Suprapubic skin (tissue), 4 donors: ENCODE measurements at regions not wholly inside any gene's neighbourhood (a gene's known extent, or its start where the extent isn't known, plus 50 kb on each side); places are given as distances from the start of the nearest gene placed in this dataset.

Source experiments
- DNase-seq, 2 donors: peaks; one replicate each; pipeline ENCODE4 v3.0.0-alpha.2; 2019; ENCODE audit warnings: low spot score in 2 of 2
- H3K27ac ChIP-seq: fragments of 200-600 bp; sonication (generic); one replicate; pipeline ENCODE4 v1.5.1; 2019
- H3K27me3 ChIP-seq: fragments of 200-600 bp; sonication (generic); one replicate; pipeline ENCODE4 v1.5.1; 2019
- H3K36me3 ChIP-seq: fragments of 200-600 bp; sonication (generic); one replicate; pipeline ENCODE4 v1.5.1; 2019
- H3K4me1 ChIP-seq: fragments of 200-600 bp; sonication (generic); one replicate; pipeline ENCODE4 v1.5.1; 2019
- H3K4me3 ChIP-seq: fragments of 200-600 bp; sonication (generic); one replicate; pipeline ENCODE4 v1.5.1; 2019; ENCODE audit warnings: mild to moderate bottlenecking
- H3K9me3 ChIP-seq: fragments of 200-600 bp; sonication (generic); one replicate; pipeline ENCODE4 v1.5.1; 2019
- EP300 ChIP-seq: sonication (generic); formaldehyde crosslinking; IDR thresholded peaks from one replicate; pipeline ENCODE4 v1.6.1; 2017; ENCODE audit warnings: antibody characterized with exemption
- POLR2A ChIP-seq, 2 donors: fragments of 450-650 bp; IDR thresholded peaks; one replicate each; pipeline ENCODE4 v1.6.1; 2017; ENCODE audit warnings: antibody characterized with exemption in 2 of 2, mild to moderate bottlenecking in 2 of 2, moderate library complexity in 2 of 2
- POLR2AphosphoS5 ChIP-seq, 3 donors: sonication (generic); formaldehyde crosslinking; IDR thresholded peaks; one replicate each; pipeline ENCODE4 v1.6.1; 2017; ENCODE audit warnings: antibody characterized with exemption in 3 of 3
- WGBS: methylation state at CpG from one replicate; pipeline ENCODE4 v1.1.5; 2018; 5-methylcytosine and 5-hydroxymethylcytosine counted together
- TF ChIP-seq, protein P1 (sequence below), 2 donors: fragments of 200-600 bp in 1 of 2; fragments of 450-650 bp in 1 of 2; sonication (generic) in 1 of 2; IDR thresholded peaks; one replicate each; pipeline ENCODE4 v1.5.1; 2016 to 2019; ENCODE audit warnings: antibody characterized with exemption in 2 of 2, mild to moderate bottlenecking in 1 of 2, moderate library complexity in 1 of 2

DNA sequence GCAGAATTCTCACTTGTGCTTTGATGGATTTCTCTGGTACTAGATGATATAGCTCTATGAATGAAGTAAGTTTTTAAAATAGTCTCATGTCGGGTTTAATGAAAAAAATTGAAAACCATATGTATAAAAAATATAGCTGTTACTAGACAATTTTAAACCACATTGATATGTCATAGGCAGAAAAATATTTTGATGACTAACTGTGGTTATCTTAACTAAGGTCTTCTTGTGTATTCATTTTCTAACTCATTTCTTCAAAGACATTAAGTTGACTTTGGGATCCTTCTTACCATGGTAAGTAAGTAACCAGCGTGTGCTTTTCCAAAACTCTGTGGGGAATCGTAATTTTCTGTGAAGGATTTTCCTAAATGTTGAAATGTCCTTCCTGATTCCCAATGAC lies 160.9 kb upstream of the COL3A1 start:
- H3K9me3 ChIP-seq: no peaks in the 10 kb centered on the region
- TF ChIP-seq EP300: no peak
- TF ChIP-seq POLR2A (IDR thresholded peaks at IDR 0.05): no peak
- TF ChIP-seq POLR2AphosphoS5 (IDR thresholded peaks at IDR 0.05): no peak
- TF ChIP-seq, protein P1, sequence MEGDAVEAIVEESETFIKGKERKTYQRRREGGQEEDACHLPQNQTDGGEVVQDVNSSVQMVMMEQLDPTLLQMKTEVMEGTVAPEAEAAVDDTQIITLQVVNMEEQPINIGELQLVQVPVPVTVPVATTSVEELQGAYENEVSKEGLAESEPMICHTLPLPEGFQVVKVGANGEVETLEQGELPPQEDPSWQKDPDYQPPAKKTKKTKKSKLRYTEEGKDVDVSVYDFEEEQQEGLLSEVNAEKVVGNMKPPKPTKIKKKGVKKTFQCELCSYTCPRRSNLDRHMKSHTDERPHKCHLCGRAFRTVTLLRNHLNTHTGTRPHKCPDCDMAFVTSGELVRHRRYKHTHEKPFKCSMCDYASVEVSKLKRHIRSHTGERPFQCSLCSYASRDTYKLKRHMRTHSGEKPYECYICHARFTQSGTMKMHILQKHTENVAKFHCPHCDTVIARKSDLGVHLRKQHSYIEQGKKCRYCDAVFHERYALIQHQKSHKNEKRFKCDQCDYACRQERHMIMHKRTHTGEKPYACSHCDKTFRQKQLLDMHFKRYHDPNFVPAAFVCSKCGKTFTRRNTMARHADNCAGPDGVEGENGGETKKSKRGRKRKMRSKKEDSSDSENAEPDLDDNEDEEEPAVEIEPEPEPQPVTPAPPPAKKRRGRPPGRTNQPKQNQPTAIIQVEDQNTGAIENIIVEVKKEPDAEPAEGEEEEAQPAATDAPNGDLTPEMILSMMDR (IDR thresholded peaks at IDR 0.05): no peak
- no peak overlapping the region for H3K4me3 ChIP-seq
- no peak overlapping the region for H3K27ac ChIP-seq
- no peak for DNase-seq
- H3K4me1 ChIP-seq: no peaks in the 10 kb centered on the region
- 88% methylated on average over 3 of the region's 3 CpGs for WGBS
- no peaks in the 10 kb centered on the region for H3K27me3 ChIP-seq
- H3K36me3 ChIP-seq: no peaks in the 10 kb centered on the region

DNA sequence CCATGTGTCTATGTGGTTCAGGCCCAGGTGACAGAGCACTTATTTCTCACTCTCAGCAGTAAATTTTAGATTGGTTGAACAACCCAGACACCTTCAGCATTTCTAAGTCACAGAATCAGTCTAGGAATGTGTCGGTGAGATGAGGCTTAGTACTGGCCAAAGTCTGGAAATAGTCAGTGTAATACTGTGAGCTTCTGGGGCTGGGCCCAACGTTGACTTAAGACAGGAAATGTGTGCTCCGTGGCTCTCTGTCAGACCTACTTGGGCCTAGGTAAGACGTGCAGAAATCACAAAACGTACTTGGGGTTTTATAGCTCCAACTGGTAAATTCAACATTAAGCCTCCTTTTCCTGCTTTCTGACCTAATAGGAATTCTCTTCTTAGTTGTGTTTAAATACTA lies 160.3 kb upstream of the COL3A1 start:
- Histone ChIP-seq H3K27me3 (no peaks in the 10 kb centered on the region), H3K9me3 (no peaks in the 10 kb centered on the region), H3K36me3 (no peaks in the 10 kb centered on the region), H3K4me1 (no peaks in the 10 kb centered on the region), H3K4me3 (no peak overlapping the region), H3K27ac (no peak overlapping the region)
- TF ChIP-seq EP300 (no peak), POLR2AphosphoS5 (IDR thresholded peaks at IDR 0.05) (no peak), POLR2A (IDR thresholded peaks at IDR 0.05) (no peak)
- TF ChIP-seq, protein P1 (IDR thresholded peaks at IDR 0.05): no peak
- DNase-seq: no peak
- WGBS: 71% methylated on average over 5 of the region's 5 CpGs

GRCh38 chr2:188819011-188819410 lies 155.2 kb upstream of the COL3A1 start:
- DNase-seq: no peak
- no peaks in the 10 kb centered on the region for H3K27me3 ChIP-seq
- no peak overlapping the region for H3K27ac ChIP-seq
- no peaks in the 10 kb centered on the region for H3K9me3 ChIP-seq
- no peak for TF ChIP-seq POLR2A (IDR thresholded peaks at IDR 0.05)
- no peak for TF ChIP-seq EP300
- no peak for TF ChIP-seq POLR2AphosphoS5 (IDR thresholded peaks at IDR 0.05)
- TF ChIP-seq, protein P1 (IDR thresholded peaks at IDR 0.05): no peak
- H3K4me3 ChIP-seq: no peak overlapping the region
- no peaks in the 10 kb centered on the region for H3K36me3 ChIP-seq
- 24% methylated on average over 1 of the region's 1 CpG for WGBS
- H3K4me1 ChIP-seq: no peaks in the 10 kb centered on the region

GRCh38 chr2:188819792-188820191 lies 154.4 kb upstream of the COL3A1 start:
- Histone ChIP-seq H3K27me3 (no peaks in the 10 kb centered on the region), H3K4me1 (no peaks in the 10 kb centered on the region), H3K36me3 (no peaks in the 10 kb centered on the region), H3K4me3 (no peak overlapping the region), H3K27ac (no peak overlapping the region), H3K9me3 (no peaks in the 10 kb centered on the region)
- no peak for DNase-seq
- no peak for TF ChIP-seq EP300
- no peak for TF ChIP-seq POLR2A (IDR thresholded peaks at IDR 0.05)
- TF ChIP-seq, protein P1 (IDR thresholded peaks at IDR 0.05): no peak
- TF ChIP-seq POLR2AphosphoS5 (IDR thresholded peaks at IDR 0.05): no peak
- WGBS: 34% methylated on average over 3 of the region's 3 CpGs

GRCh38 chr2:188820576-188820975 lies 153.6 kb upstream of the COL3A1 start:
- Histone ChIP-seq H3K4me3 (no peak overlapping the region), H3K36me3 (no peaks in the 10 kb centered on the region), H3K27ac (no peak overlapping the region), H3K27me3 (no peaks in the 10 kb centered on the region), H3K4me1 (no peaks in the 10 kb centered on the region), H3K9me3 (no peaks in the 10 kb centered on the region)
- no peak for DNase-seq
- TF ChIP-seq, protein P1 (IDR thresholded peaks at IDR 0.05): no peak
- no peak for TF ChIP-seq POLR2A (IDR thresholded peaks at IDR 0.05)
- 86% methylated on average over 2 of the region's 2 CpGs for WGBS
